Parathyroid adenoma (tissue), 2 donors: ENCODE measurements at regions not wholly inside any gene's neighbourhood (a gene's known extent, or its start where the extent isn't known, plus 50 kb on each side); places are given as distances from the start of the nearest gene placed in this dataset.
"Not testable (repeated sequence)": the region's sequence is repeated elsewhere in the genome, so short reads cannot be mapped to it uniquely, and the experiment has no call there.

Experiments
- H2AFZ ChIP-seq: fragments of 300-600 bp; sonication (generic); one replicate; pipeline ENCODE4 v1.7.0; 2017; ENCODE audit warnings: antibody characterized with exemption, mild to moderate bottlenecking
- H3K27ac ChIP-seq: fragments of 300-600 bp; sonication (generic); one replicate; pipeline ENCODE4 v1.7.0; 2017
- H3K27me3 ChIP-seq: fragments of 300-600 bp; sonication (generic); one replicate; pipeline ENCODE4 v1.7.0; 2017; ENCODE audit warnings: low read length; ENCODE audit not compliant: control insufficient read depth, insufficient read depth
- H3K36me3 ChIP-seq: fragments of 300-600 bp; sonication (generic); one replicate; pipeline ENCODE4 v1.7.0; 2017; ENCODE audit warnings: low read length; ENCODE audit not compliant: control insufficient read depth, insufficient read depth
- H3K4me1 ChIP-seq: fragments of 300-600 bp; sonication (generic); one replicate; pipeline ENCODE4 v1.7.0; 2017; ENCODE audit warnings: control low read depth
- H3K4me2 ChIP-seq: fragments of 300-600 bp; sonication (generic); one replicate; pipeline ENCODE4 v1.7.0; 2017; ENCODE audit warnings: low read length
- H3K4me3 ChIP-seq: fragments of 300-600 bp; sonication (generic); one replicate; pipeline ENCODE4 v1.7.0; 2017; ENCODE audit warnings: low read depth, low read length
- H3K79me2 ChIP-seq: fragments of 300-600 bp; sonication (generic); one replicate; pipeline ENCODE4 v1.7.0; 2017; ENCODE audit warnings: control low read depth
- H3K9ac ChIP-seq: fragments of 300-600 bp; sonication (generic); one replicate; pipeline ENCODE4 v1.7.0; 2017; ENCODE audit warnings: mild to moderate bottlenecking
- H3K9me3 ChIP-seq: fragments of 300-600 bp; sonication (generic); one replicate; pipeline ENCODE4 v1.7.0; 2017; ENCODE audit warnings: low read length; ENCODE audit not compliant: control insufficient read depth
- CTCF ChIP-seq: fragments of 300-600 bp; sonication (generic); IDR thresholded peaks from one replicate; pipeline ENCODE4 v1.7.0; 2017; ENCODE audit warnings: antibody characterized with exemption, mild to moderate bottlenecking
- donor health status: primary hyperparathyroidism.

- Histone ChIP-seq H3K27ac (no peak overlapping the region), H3K9ac (no peak overlapping the region), H3K4me1 (no peaks in the 10 kb centered on the region), H3K27me3 (no peaks in the 10 kb centered on the region), H3K4me3 (no peak overlapping the region), H2AFZ (no peak overlapping the region), H3K36me3 (no peaks in the 10 kb centered on the region), H3K9me3 (no peaks in the 10 kb centered on the region), H3K4me2 (no peak overlapping the region), H3K79me2 (no peaks in the 10 kb centered on the region)
- TF ChIP-seq CTCF, result no peak
Observed at GRCh38 chr12:58670623-58671022, 249.7 kb downstream of the LRIG3 start.

GRCh38 chr12:58671196-58671595, 249.1 kb downstream of the LRIG3 start:
- no peak overlapping the region for H3K4me2 ChIP-seq

GRCh38 chr12:58673021-58673420, 247.3 kb downstream of the LRIG3 start:
- no peak overlapping the region for H3K27ac ChIP-seq

More at GRCh38 chr12:58671196-58671595, 249.1 kb downstream of the LRIG3 start:
- Histone ChIP-seq H2AFZ (no peak overlapping the region), H3K9me3 (no peaks in the 10 kb centered on the region), H3K79me2 (no peaks in the 10 kb centered on the region), H3K9ac (no peak overlapping the region), H3K27ac (no peak overlapping the region), H3K27me3 (no peaks in the 10 kb centered on the region), H3K4me1 (no peaks in the 10 kb centered on the region), H3K36me3 (no peaks in the 10 kb centered on the region), H3K4me3 (no peak overlapping the region)
- no peak for TF ChIP-seq CTCF

GRCh38 chr12:58677833-58678232, 242.5 kb downstream of the LRIG3 start:
- not testable (repeated sequence) for H3K4me3 ChIP-seq, H3K27ac ChIP-seq, H3K27me3 ChIP-seq, H3K36me3 ChIP-seq, H3K4me2 ChIP-seq, H2AFZ ChIP-seq, H3K79me2 ChIP-seq, H3K9ac ChIP-seq, H3K4me1 ChIP-seq, H3K9me3 ChIP-seq

More at GRCh38 chr12:58673021-58673420, 247.3 kb downstream of the LRIG3 start:
- no peak overlapping the region for H2AFZ ChIP-seq
- H3K36me3 ChIP-seq, result no peaks in the 10 kb centered on the region
- TF ChIP-seq CTCF, result no peak
- no peaks in the 10 kb centered on the region for H3K4me1 ChIP-seq
- H3K4me2 ChIP-seq, result no peak overlapping the region
- no peaks in the 10 kb centered on the region for H3K9me3 ChIP-seq
- no peak overlapping the region for H3K9ac ChIP-seq
- H3K27me3 ChIP-seq, result no peaks in the 10 kb centered on the region
- H3K4me3 ChIP-seq, result no peak overlapping the region
- H3K79me2 ChIP-seq, result no peaks in the 10 kb centered on the region

- Histone ChIP-seq H3K4me1 (no peaks in the 10 kb centered on the region), H3K4me3 (no peak overlapping the region), H3K27me3 (no peaks in the 10 kb centered on the region), H3K36me3 (no peaks in the 10 kb centered on the region), H3K9ac (no peak overlapping the region), H3K9me3 (no peaks in the 10 kb centered on the region), H3K79me2 (no peaks in the 10 kb centered on the region), H3K4me2 (no peak overlapping the region), H3K27ac (no peak overlapping the region), H2AFZ (no peak overlapping the region)
- TF ChIP-seq CTCF, result no peak
Observed at GRCh38 chr12:58678753-58679152, 241.6 kb downstream of the LRIG3 start.
